Sigmoid colon (tissue), 6 donors: ENCODE measurements at regions not wholly inside any gene's neighbourhood (a gene's known extent, or its start where the extent isn't known, plus 50 kb on each side); places are given as distances from the start of the nearest gene placed in this dataset.

Experiments
- DNase-seq: peaks from one replicate; pipeline ENCODE4 v3.0.0-alpha.2; 2019
- H3K27ac ChIP-seq, 4 donors: fragments of 200-600 bp; sonication (generic); one replicate each; pipeline ENCODE4 v1.5.1; 2016 to 2019; ENCODE audit warnings: mild to moderate bottlenecking in 1 of 4
- H3K27me3 ChIP-seq, 3 donors: fragments of 200-600 bp; sonication (generic); one replicate each; pipeline ENCODE4 v1.5.1; 2019; ENCODE audit warnings: mild to moderate bottlenecking in 1 of 3
- H3K36me3 ChIP-seq, 4 donors: fragments of 200-600 bp; sonication (generic); one replicate each; pipeline ENCODE4 v1.5.1; 2016 to 2019
- H3K4me1 ChIP-seq, 4 donors: fragments of 200-600 bp; sonication (generic); one replicate each; pipeline ENCODE4 v1.5.1; 2017 to 2019
- H3K4me3 ChIP-seq, 4 donors: fragments of 200-600 bp; sonication (generic); one replicate each; pipeline ENCODE4 v1.5.1; 2017 to 2019; ENCODE audit warnings: mild to moderate bottlenecking in 2 of 4, moderate library complexity in 1 of 4
- H3K9me3 ChIP-seq, 4 donors: fragments of 200-600 bp in 3 of 4; sonication (generic) in 3 of 4; one replicate each; pipeline versions ENCODE4 v1.5.1 to v1.6.1; 2013 to 2019
- CTCF ChIP-seq, 4 experiments: fragments of 450-650 bp in 3 of 4; fragments of 200-600 bp in 1 of 4; IDR thresholded peaks; one replicate each; pipeline ENCODE4 v1.5.1; 2016 to 2019; ENCODE audit warnings: antibody characterized with exemption in 4 of 4, mild to moderate bottlenecking in 3 of 4, moderate library complexity in 2 of 4
- EP300 ChIP-seq, 4 donors: sonication (generic); formaldehyde crosslinking; IDR thresholded peaks; one replicate each; pipeline ENCODE4 v1.6.1; 2017; ENCODE audit warnings: antibody characterized with exemption in 4 of 4
- POLR2A ChIP-seq, 2 donors: fragments of 450-650 bp; IDR thresholded peaks; one replicate each; pipeline ENCODE4 v1.6.1; 2016; ENCODE audit warnings: antibody characterized with exemption in 2 of 2, mild to moderate bottlenecking in 2 of 2, moderate library complexity in 2 of 2
- POLR2AphosphoS5 ChIP-seq, 4 donors: sonication (generic); formaldehyde crosslinking; IDR thresholded peaks; one replicate each; pipeline ENCODE4 v1.6.1; 2017; ENCODE audit warnings: antibody characterized with exemption in 4 of 4
- WGBS, 2 donors: extraction: QIAGEN DNeasy Blood & Tissue Kit; methylation state at CpG; one replicate each; pipeline ENCODE4 v1.1.7; 2013; 5-methylcytosine and 5-hydroxymethylcytosine counted together
- intact Hi-C: fragments of 100-400 bp; cut with DNase I; formaldehyde crosslinking; loops from one replicate; pipeline ENCODE4 v1.15.1; 2023
- donor health status: healthy with polysubstance abuse.
- donor health status: healthy.

GRCh38 chr20:54981175-54981574, 505.8 kb downstream of the DOK5 start:
- DNase-seq, result no peak
- TF ChIP-seq POLR2A (IDR thresholded peaks at IDR 0.05), result no peak
- no peak for TF ChIP-seq CTCF (IDR thresholded peaks at IDR 0.05)
- no peak for TF ChIP-seq POLR2AphosphoS5 (IDR thresholded peaks at IDR 0.05)
- TF ChIP-seq EP300 (IDR thresholded peaks at IDR 0.05), result no peak
- 75 to 81% methylated on average over 5 of the region's 5 CpGs for WGBS, 2 donors
- Histone ChIP-seq H3K27ac (no peak overlapping the region), H3K4me1 (no peaks in the 10 kb centered on the region), H3K36me3 (no peaks in the 10 kb centered on the region), H3K4me3 (no peak overlapping the region), H3K27me3 (no peaks in the 10 kb centered on the region), H3K9me3 (no peaks in the 10 kb centered on the region)
- intact Hi-C loops, result no loop called here

- TF ChIP-seq CTCF (IDR thresholded peaks at IDR 0.05), result peak in 2 of 4 experiments; percentile 9 to 24
- TF ChIP-seq EP300 (IDR thresholded peaks at IDR 0.05), result no peak
- Histone ChIP-seq H3K9me3 (no peaks in the 10 kb centered on the region), H3K4me3 (no peak overlapping the region), H3K27ac (no peak overlapping the region), H3K4me1 (no peaks in the 10 kb centered on the region), H3K36me3 (no peaks in the 10 kb centered on the region), H3K27me3 (no peaks in the 10 kb centered on the region)
- 20 to 45% methylated on average over 2 of the region's 2 CpGs for WGBS, 2 donors
- intact Hi-C loops, result no loop called here
- DNase-seq, result no peak
These were observed 504.9 kb downstream of the DOK5 start for GRCh38 chr20:54980103-54980960.

- no peaks in the 10 kb centered on the region for H3K4me1 ChIP-seq
- DNase-seq, result no peak
- WGBS, 2 donors, result 26 to 80% methylated on average over 2 of the region's 2 CpGs
- no peak overlapping the region for H3K27ac ChIP-seq
- TF ChIP-seq POLR2AphosphoS5 (IDR thresholded peaks at IDR 0.05) (no peak), CTCF (IDR thresholded peaks at IDR 0.05) (no peak), EP300 (IDR thresholded peaks at IDR 0.05) (no peak), POLR2A (IDR thresholded peaks at IDR 0.05) (no peak)
- no peaks in the 10 kb centered on the region for H3K9me3 ChIP-seq
- H3K4me3 ChIP-seq, result no peak overlapping the region
- H3K36me3 ChIP-seq, result no peaks in the 10 kb centered on the region
- H3K27me3 ChIP-seq, result no peaks in the 10 kb centered on the region
- intact Hi-C loops, result no loop called here
These were observed 474.9 kb downstream of the DOK5 start for GRCh38 chr20:54950304-54950703.

GRCh38 chr20:54941666-54942065, 466.3 kb downstream of the DOK5 start:
- H3K9me3 ChIP-seq, result no peaks in the 10 kb centered on the region
- H3K4me3 ChIP-seq, result no peak overlapping the region
- H3K27me3 ChIP-seq, result no peaks in the 10 kb centered on the region
- no peaks in the 10 kb centered on the region for H3K36me3 ChIP-seq
- no peak overlapping the region for H3K27ac ChIP-seq
- TF ChIP-seq POLR2A (IDR thresholded peaks at IDR 0.05) (no peak), POLR2AphosphoS5 (IDR thresholded peaks at IDR 0.05) (no peak), EP300 (IDR thresholded peaks at IDR 0.05) (no peak), CTCF (IDR thresholded peaks at IDR 0.05) (no peak)
- intact Hi-C loops, result no loop called here
- DNase-seq, result no peak
- no peaks in the 10 kb centered on the region for H3K4me1 ChIP-seq
- 85 to 90% methylated on average over 4 of the region's 4 CpGs for WGBS, 2 donors

- intact Hi-C loops, result no loop called here
These were observed 465.1 kb downstream of the DOK5 start for GRCh38 chr20:54940522-54940921.

More at GRCh38 chr20:54940522-54940921, 465.1 kb downstream of the DOK5 start:
- no peak for DNase-seq
- H3K4me1 ChIP-seq, result no peaks in the 10 kb centered on the region
- H3K9me3 ChIP-seq, result no peaks in the 10 kb centered on the region
- no peak for TF ChIP-seq POLR2AphosphoS5 (IDR thresholded peaks at IDR 0.05)
- TF ChIP-seq CTCF (IDR thresholded peaks at IDR 0.05), result no peak
- TF ChIP-seq POLR2A (IDR thresholded peaks at IDR 0.05), result no peak
- TF ChIP-seq EP300 (IDR thresholded peaks at IDR 0.05), result no peak
- no peak overlapping the region for H3K27ac ChIP-seq
- 72 to 88% methylated on average over 4 of the region's 4 CpGs for WGBS, 2 donors
- no peaks in the 10 kb centered on the region for H3K27me3 ChIP-seq
- H3K4me3 ChIP-seq, result no peak overlapping the region
- H3K36me3 ChIP-seq, result no peaks in the 10 kb centered on the region
